Endothelial cell of umbilical vein (primary cell): ENCODE measurements at regions not wholly inside any gene's neighbourhood (a gene's known extent, or its start where the extent isn't known, plus 50 kb on each side); places are given as distances from the start of the nearest gene placed in this dataset.

Experiments used
- BruUV-seq: library from RNA; stranded (reverse); fragments of 400-500 nt; replicated peaks from 2 replicates; lab custom pipeline; 2021; lab: Mats Ljungman, UMichigan
- CTCF ChIA-PET: fragments of 300-600, 350-600 bp; sonication (Branson Sonifier 250); formaldehyde crosslinking; loops from one replicate; lab custom pipeline; 2021; ENCODE audit warnings: antibody characterized with exemption, inconsistent platforms; lab: Charles Lee
- POLR2A ChIA-PET: fragments of 300-600, 350-600 bp; sonication (Branson Sonifier 250); formaldehyde crosslinking; loops from one replicate; lab custom pipeline; 2021; ENCODE audit warnings: antibody characterized with exemption, inconsistent platforms; lab: Charles Lee
- DNase-seq: peaks from one replicate; pipeline ENCODE4 v3.0.0-alpha.2; 2011; ENCODE audit warnings: low read depth, low spot score
- FAIRE-seq: peaks from 2 replicates; lab custom pipeline; 2011; peaks lifted over from hg19 to GRCh38; lab: Jason Lieb, UNC
- H2AFZ ChIP-seq: 2 replicates; pipeline ENCODE4 v1.6.0; 2012; ENCODE audit warnings: low read depth, low read length, control low read depth, inconsistent platforms
- H3K27ac ChIP-seq: 2 replicates; pipeline ENCODE4 v1.5.1; 2011; ENCODE audit warnings: low read depth, mild to moderate bottlenecking, control low read depth, low read length, moderate library complexity; ENCODE audit not compliant: insufficient read depth
- H3K27me3 ChIP-seq, 2 experiments: 2 replicates each; pipeline versions ENCODE4 v1.6.0 to v1.6.1; 2011; ENCODE audit warnings: low read length in 2 of 2, mixed read lengths in 1 of 2; ENCODE audit not compliant: control insufficient read depth in 2 of 2, insufficient read depth in 2 of 2
- H3K36me3 ChIP-seq, 2 experiments: 2 replicates in 1 of 2; 3 replicates in 1 of 2; pipeline ENCODE4 v1.5.1; 2011; ENCODE audit warnings: low read length in 2 of 2, mild to moderate bottlenecking in 1 of 2, moderate library complexity in 1 of 2; ENCODE audit not compliant: control insufficient read depth in 2 of 2, insufficient read depth in 2 of 2; ENCODE audit errors: extremely low read depth in 1 of 2
- H3K4me1 ChIP-seq: 3 replicates; pipeline ENCODE4 v1.5.1; 2011; ENCODE audit warnings: mild to moderate bottlenecking, low read length; ENCODE audit not compliant: control insufficient read depth, insufficient read depth; ENCODE audit errors: extremely low read depth
- H3K4me2 ChIP-seq: 2 replicates; pipeline ENCODE4 v1.6.1; 2011; ENCODE audit warnings: low read length, control low read depth, mixed read lengths; ENCODE audit not compliant: insufficient read depth
- H3K4me3 ChIP-seq, 3 experiments: fragments of 200-600 bp in 1 of 3; sonication (generic), shearing (Covaris generic) in 1 of 3; replicated peaks in 1 of 3; 2 replicates each; pipeline ENCODE4 v1.5.1; 2011 to 2016; ENCODE audit warnings: control low read depth in 3 of 3, low read length in 3 of 3, mild to moderate bottlenecking in 2 of 3, inconsistent platforms in 1 of 3, low read depth in 1 of 3, moderate library complexity in 1 of 3; ENCODE audit not compliant: insufficient read depth in 1 of 3
- H3K79me2 ChIP-seq: 2 replicates; pipeline ENCODE4 v1.6.0; 2012; ENCODE audit warnings: low read length, inconsistent platforms; ENCODE audit not compliant: control insufficient read depth, insufficient read depth
- H3K9ac ChIP-seq: replicated peaks from 2 replicates; pipeline ENCODE3; 2011; ENCODE audit warnings: low read length, control low read depth; ENCODE audit not compliant: insufficient read depth; ENCODE audit errors: extremely low read depth
- H3K9me1 ChIP-seq: replicated peaks from 3 replicates; pipeline ENCODE4 v1.6.0; 2011; ENCODE audit warnings: mild to moderate bottlenecking, low read length; ENCODE audit not compliant: control insufficient read depth, insufficient read depth; ENCODE audit errors: extremely low read depth
- H3K9me3 ChIP-seq: replicated peaks from 2 replicates; pipeline ENCODE4 v1.5.1; 2012; ENCODE audit warnings: low read length, inconsistent platforms; ENCODE audit not compliant: control insufficient read depth, insufficient read depth
- H4K20me1 ChIP-seq: replicated peaks from 2 replicates; pipeline ENCODE3; 2011; ENCODE audit warnings: mild to moderate bottlenecking, low read length; ENCODE audit not compliant: control insufficient read depth, insufficient read depth; ENCODE audit errors: extremely low read depth
- CTCF ChIP-seq, 2 donors: IDR thresholded peaks; 1 replicate in 1 of 2; 2 replicates in 1 of 2; pipeline ENCODE4 v1.5.1; 2011; ENCODE audit warnings: low read length in 2 of 2, mild to moderate bottlenecking in 2 of 2, moderate library complexity in 2 of 2, control low read depth in 1 of 2, inconsistent platforms in 1 of 2, low read depth in 1 of 2; ENCODE audit not compliant: insufficient read depth in 1 of 2; ENCODE audit errors: extremely low read depth in 1 of 2
- EZH2 ChIP-seq: IDR thresholded peaks from 2 replicates; pipeline ENCODE4 v1.6.1; 2012; ENCODE audit warnings: borderline replicate concordance, low read depth, mild to moderate bottlenecking, moderate library complexity, low read length, inconsistent platforms; ENCODE audit not compliant: severe bottlenecking
- FOS ChIP-seq: IDR thresholded peaks from 2 replicates; pipeline ENCODE4 v1.6.1; 2011; ENCODE audit warnings: mild to moderate bottlenecking, low read length, moderate library complexity, borderline replicate concordance; ENCODE audit not compliant: insufficient read depth
- GATA2 ChIP-seq: IDR thresholded peaks from 2 replicates; pipeline ENCODE4 v1.7.0; 2011; ENCODE audit warnings: low read depth, mild to moderate bottlenecking, moderate library complexity, mixed read lengths, low read length; ENCODE audit not compliant: insufficient read length, insufficient read depth
- JUN ChIP-seq: IDR thresholded peaks from 2 replicates; pipeline ENCODE4 v1.6.1; 2011; ENCODE audit warnings: borderline replicate concordance, low read depth; ENCODE audit not compliant: insufficient read length, insufficient read depth
- MAX ChIP-seq: IDR thresholded peaks from 2 replicates; pipeline ENCODE4 v1.6.1; 2011; ENCODE audit not compliant: insufficient read depth, insufficient read length
- MYC ChIP-seq: IDR thresholded peaks from one replicate; pipeline ENCODE4 v1.6.1; 2011; ENCODE audit warnings: mild to moderate bottlenecking, low read depth, low read length
- POLR2A ChIP-seq: IDR thresholded peaks from 2 replicates; pipeline ENCODE4 v1.6.1; 2012; ENCODE audit warnings: low read depth, mild to moderate bottlenecking, control low read depth, low read length
- POLR2AphosphoS5 ChIP-seq: IDR thresholded peaks from 2 replicates; pipeline ENCODE4 v1.6.1; 2012; ENCODE audit warnings: low read depth, mild to moderate bottlenecking, control low read depth, low read length, moderate library complexity; ENCODE audit not compliant: insufficient read depth
- dilution Hi-C: fragments of 300-500 bp; cut with MboI; formaldehyde crosslinking; loops from one replicate; pipeline ENCODE4 v1.15.0; 2019; ENCODE audit warnings: low sequenced_read_pairs; ENCODE audit not compliant: extremely low pct_ligation_motif_present
- intact Hi-C: fragments of 100-400 bp; cut with micrococcal nuclease; formaldehyde crosslinking; loops from one replicate; pipeline ENCODE4 v1.10.0; 2022

GRCh38 chr18:60096428-60096827 is 196.6 kb downstream of the PMAIP1 start:
- H3K9me3 ChIP-seq = no peaks in the 10 kb centered on the region
- FAIRE-seq (no peak), DNase-seq (no peak)
- no peaks in the 10 kb centered on the region for H4K20me1 ChIP-seq
- H3K79me2 ChIP-seq = no peaks in the 10 kb centered on the region
- ChIA-PET CTCF (no interaction called here), POLR2A (no interaction called here)
- no peak overlapping the region for H2AFZ ChIP-seq
- H3K27ac ChIP-seq = no peak overlapping the region
- no peak for TF ChIP-seq EZH2
- no peak for TF ChIP-seq POLR2A
- TF ChIP-seq MYC = no peak
- intact Hi-C loops (no loop called here), dilution Hi-C loops (no loop called here)
- H3K36me3 ChIP-seq = no peaks in the 10 kb centered on the region
- BruUV-seq = no TSS peak
- H3K9ac ChIP-seq = no peak overlapping the region
- no peak overlapping the region for H3K4me2 ChIP-seq
- H3K27me3 ChIP-seq = no peaks in the 10 kb centered on the region
- no peak overlapping the region for H3K4me3 ChIP-seq
- H3K4me1 ChIP-seq = no peaks in the 10 kb centered on the region
- H3K9me1 ChIP-seq = no peaks in the 10 kb centered on the region

GRCh38 chr18:60092073-60092472 is 192.3 kb downstream of the PMAIP1 start:
- ChIA-PET CTCF (no interaction called here), POLR2A (no interaction called here)
- Histone ChIP-seq H2AFZ (no peak overlapping the region), H3K4me3 (no peak overlapping the region), H3K36me3 (no peaks in the 10 kb centered on the region), H4K20me1 (no peaks in the 10 kb centered on the region), H3K4me1 (no peaks in the 10 kb centered on the region), H3K79me2 (no peaks in the 10 kb centered on the region), H3K27ac (no peak overlapping the region), H3K9me3 (no peaks in the 10 kb centered on the region), H3K27me3 (no peaks in the 10 kb centered on the region), H3K4me2 (no peak overlapping the region), H3K9ac (no peak overlapping the region), H3K9me1 (no peaks in the 10 kb centered on the region)
- TF ChIP-seq CTCF (IDR thresholded peaks at IDR 0.05; ENCODE audit: extremely low read depth in 1 of 2, insufficient read depth in 1 of 2, low read depth in 1 of 2, low read length in 2 of 2) (no peak), FOS (no peak), POLR2AphosphoS5 (no peak), MAX (no peak), EZH2 (no peak), POLR2A (no peak), JUN (no peak), MYC (no peak), GATA2 (no peak)
- FAIRE-seq (no peak), DNase-seq (no peak)
- no TSS peak for BruUV-seq
- intact Hi-C loops = no loop called here
- dilution Hi-C loops = no loop called here
